Esophagus squamous epithelium (tissue), 5 donors: ENCODE measurements at regions not wholly inside any gene's neighbourhood (a gene's known extent, or its start where the extent isn't known, plus 50 kb on each side); places are given as distances from the start of the nearest gene placed in this dataset.

Source experiments
- DNase-seq: peaks from one replicate; lab custom pipeline; 2025; lab: John Stamatoyannopoulos, UW
- H3K27ac ChIP-seq, 4 donors: fragments of 200-600 bp; sonication (generic); one replicate each; pipeline ENCODE4 v1.5.1; 2016 to 2019; ENCODE audit warnings: mild to moderate bottlenecking in 1 of 4
- H3K27me3 ChIP-seq, 4 donors: fragments of 200-600 bp; sonication (generic); 1 replicate in 3 of 4; 2 replicates in 1 of 4; pipeline versions ENCODE4 v1.5.1 to v1.6.0; 2017 to 2021; ENCODE audit warnings: antibody characterized with exemption in 1 of 4
- H3K36me3 ChIP-seq, 3 donors: fragments of 200-600 bp; sonication (generic); one replicate each; pipeline ENCODE4 v1.5.1; 2016 to 2019
- H3K4me1 ChIP-seq, 3 donors: fragments of 200-600 bp; sonication (generic); one replicate each; pipeline ENCODE4 v1.5.1; 2017 to 2019
- H3K4me3 ChIP-seq, 4 donors: fragments of 200-600 bp; sonication (generic); 1 replicate in 3 of 4; 2 replicates in 1 of 4; pipeline ENCODE4 v1.5.1; 2016 to 2019; ENCODE audit warnings: mild to moderate bottlenecking in 2 of 4, moderate library complexity in 1 of 4
- H3K9me3 ChIP-seq, 3 donors: fragments of 200-600 bp; sonication (generic); one replicate each; pipeline ENCODE4 v1.5.1; 2016 to 2019
- CTCF ChIP-seq, 6 experiments: fragments of 450-650 bp in 4 of 6; fragments of 200-600 bp in 2 of 6; sonication (generic) in 2 of 6; IDR thresholded peaks; one replicate each; pipeline ENCODE4 v1.5.1; 2016 to 2019; ENCODE audit warnings: antibody characterized with exemption in 6 of 6, mild to moderate bottlenecking in 4 of 6, moderate library complexity in 4 of 6
- POLR2A ChIP-seq, 4 donors: fragments of 450-650 bp; IDR thresholded peaks; one replicate each; pipeline ENCODE4 v1.6.1; 2017; ENCODE audit warnings: antibody characterized with exemption in 4 of 4, mild to moderate bottlenecking in 4 of 4, moderate library complexity in 3 of 4
- WGBS, 2 donors: methylation state at CpG; one replicate each; pipeline ENCODE4 v1.1.5; 2018; 5-methylcytosine and 5-hydroxymethylcytosine counted together
- intact Hi-C: fragments of 100-400 bp; cut with DNase I; formaldehyde crosslinking; loops from one replicate; pipeline ENCODE4 v1.15.0; 2022
- donor health status: DM: yes; HTN: yes; CAD: no.

- no peak for DNase-seq
- 67 to 82% methylated on average over 5 of the region's 5 CpGs for WGBS, 2 donors
- Histone ChIP-seq H3K9me3 (no peaks in the 10 kb centered on the region), H3K36me3 (no peaks in the 10 kb centered on the region), H3K27me3 (no peaks in the 10 kb centered on the region), H3K27ac (no peak overlapping the region), H3K4me1 (no peaks in the 10 kb centered on the region), H3K4me3 (no peak overlapping the region)
- intact Hi-C loops = no loop called here
- TF ChIP-seq POLR2A (IDR thresholded peaks at IDR 0.05) (no peak), CTCF (IDR thresholded peaks at IDR 0.05) (no peak)
Measured at GRCh38 chr14:98773814-98774213, 498.2 kb downstream of the BCL11B start.

- no peak overlapping the region for H3K27ac ChIP-seq
- 64 to 77% methylated on average over 2 of the region's 2 CpGs for WGBS, 2 donors
- no peaks in the 10 kb centered on the region for H3K36me3 ChIP-seq
- no peaks in the 10 kb centered on the region for H3K9me3 ChIP-seq
- no peak for DNase-seq
- H3K4me1 ChIP-seq = no peaks in the 10 kb centered on the region
- no peak for TF ChIP-seq CTCF (IDR thresholded peaks at IDR 0.05)
- TF ChIP-seq POLR2A (IDR thresholded peaks at IDR 0.05) = no peak
- H3K27me3 ChIP-seq = no peaks in the 10 kb centered on the region
- H3K4me3 ChIP-seq = no peak overlapping the region
- intact Hi-C loops = no loop called here
Measured at GRCh38 chr14:98775892-98776291, 496.1 kb downstream of the BCL11B start.

GRCh38 chr14:98782062-98782461 lies 489.9 kb downstream of the BCL11B start:
- Histone ChIP-seq H3K4me1 (no peaks in the 10 kb centered on the region), H3K9me3 (no peaks in the 10 kb centered on the region), H3K4me3 (no peak overlapping the region), H3K36me3 (no peaks in the 10 kb centered on the region), H3K27me3 (peaks cover 0 to 10% (median 0%) of the 10 kb centered on the region in 4 donors), H3K27ac (no peak overlapping the region)
- TF ChIP-seq POLR2A (IDR thresholded peaks at IDR 0.05) (no peak), CTCF (IDR thresholded peaks at IDR 0.05) (no peak)
- intact Hi-C loops = no loop called here
- WGBS, 2 donors = 85 to 88% methylated on average over 5 of the region's 5 CpGs
- no peak for DNase-seq

- no peak for DNase-seq
- Histone ChIP-seq H3K4me1 (no peaks in the 10 kb centered on the region), H3K4me3 (no peak overlapping the region), H3K36me3 (no peaks in the 10 kb centered on the region), H3K9me3 (no peaks in the 10 kb centered on the region), H3K27me3 (peaks cover 0 to 33% (median 0%) of the 10 kb centered on the region in 4 donors), H3K27ac (no peak overlapping the region)
- TF ChIP-seq CTCF (IDR thresholded peaks at IDR 0.05) = no peak
- no peak for TF ChIP-seq POLR2A (IDR thresholded peaks at IDR 0.05)
- intact Hi-C loops = no loop called here
- 69 to 74% methylated on average over 6 of the region's 6 CpGs for WGBS, 2 donors
Measured at GRCh38 chr14:98785578-98785977, 486.4 kb downstream of the BCL11B start.

GRCh38 chr14:98786456-98786855 lies 485.5 kb downstream of the BCL11B start:
- no peak for DNase-seq
- H3K36me3 ChIP-seq = no peaks in the 10 kb centered on the region
- H3K4me1 ChIP-seq = no peaks in the 10 kb centered on the region
- peaks cover 0 to 33% (median 0%) of the 10 kb centered on the region in 4 donors for H3K27me3 ChIP-seq
- WGBS, 2 donors = 70 to 82% methylated on average over 4 of the region's 4 CpGs
- intact Hi-C loops = no loop called here
- TF ChIP-seq CTCF (IDR thresholded peaks at IDR 0.05) (no peak), POLR2A (IDR thresholded peaks at IDR 0.05) (no peak)
- H3K9me3 ChIP-seq = no peaks in the 10 kb centered on the region
- H3K27ac ChIP-seq = no peak overlapping the region
- H3K4me3 ChIP-seq = no peak overlapping the region
